ENCODE measurements at regions not wholly inside any gene's neighbourhood (a gene's known extent, or its start where the extent isn't known, plus 50 kb on each side); places are given as distances from the start of the nearest gene placed in this dataset.
A peak's percentile ranks its signal among the peaks of the same experiment; 100 is the strongest.

DNA sequence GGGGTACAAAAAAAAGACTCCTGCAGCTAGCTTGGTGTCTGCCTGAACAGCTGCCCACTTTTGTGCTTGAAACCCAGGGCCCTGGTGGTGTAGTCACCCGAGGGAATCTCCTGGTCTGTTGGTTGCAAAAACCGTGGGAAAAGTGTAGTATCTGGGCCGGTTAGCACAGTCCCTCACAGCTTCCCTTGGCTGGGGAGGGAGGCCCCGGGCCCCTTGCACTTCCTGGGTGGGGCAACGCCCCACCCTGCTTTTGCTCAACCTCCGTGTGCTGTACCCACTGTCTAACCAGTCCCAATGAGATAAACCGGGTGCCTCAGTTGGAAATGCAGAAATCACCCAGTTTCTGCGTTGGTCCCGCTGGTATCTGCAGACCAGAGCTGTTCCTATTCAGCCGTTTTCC is 211.7 kb upstream of the ZPLD1 start:
- Histone ChIP-seq H3K27ac (peak overlapping the region in 5 of 11 experiments; percentile 1 to 61 (median 48); a peak in 8 of 22 replicates), H3K9me3 (replicated peaks in 1 of 11) (peaks cover 0 to 8% (median 0%) of the 10 kb centered on the region in 11 experiments; a peak in 1 of 22 replicates), H3K4me2 (peak overlapping the region in 10 of 11 experiments; percentile 9 to 85 (median 58); a peak in 16 of 22 replicates), H4K20me1 (no peaks in the 10 kb centered on the region), H3K27me3 (no peaks in the 10 kb centered on the region), H3K9ac (peak overlapping the region in 3 of 11 experiments; percentile 22 to 36 (median 30); a peak in 3 of 22 replicates), H3K4me3 (0 out of 20 replicates have a peak overlapping the region, but pooled peaks of 1 of the 10 experiments have one; percentile 19), H3K4me1 (peaks cover 0 to 36% (median 19%) of the 10 kb centered on the region in 10 experiments; a peak in 15 of 20 replicates), H3K36me3 (no peaks in the 10 kb centered on the region)
- TF ChIP-seq Cebpa-rat (IDR thresholded peaks at IDR 0.05) = no peak

DNA sequence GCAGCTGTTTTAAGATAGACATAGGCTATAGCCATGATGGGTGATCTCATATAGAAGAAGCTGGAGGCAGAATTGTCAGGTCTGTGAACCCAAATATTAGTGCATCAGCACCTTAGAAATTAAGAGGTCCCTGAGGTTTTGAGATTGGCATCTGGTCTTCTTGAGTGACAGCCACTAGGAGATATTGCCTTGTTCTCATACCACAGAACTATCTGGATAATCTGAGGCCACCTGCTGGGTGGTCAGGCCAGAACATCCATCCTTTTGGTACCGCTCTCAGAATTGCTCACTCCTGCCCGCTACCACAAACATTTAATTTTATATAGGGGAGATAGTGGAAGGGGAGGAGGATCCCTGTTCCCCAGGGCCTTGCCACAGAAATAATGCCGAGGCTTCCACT is 210.6 kb upstream of the ZPLD1 start:
- Histone ChIP-seq H3K9ac (peak overlapping the region in 2 of 11 experiments; percentile 4 to 7; a peak in 2 of 22 replicates), H3K4me2 (peak overlapping the region in 5 of 11 experiments; percentile 69 to 85 (median 77); a peak in 8 of 22 replicates)
- no peak for TF ChIP-seq Cebpa-rat (IDR thresholded peaks at IDR 0.05)

DNA sequence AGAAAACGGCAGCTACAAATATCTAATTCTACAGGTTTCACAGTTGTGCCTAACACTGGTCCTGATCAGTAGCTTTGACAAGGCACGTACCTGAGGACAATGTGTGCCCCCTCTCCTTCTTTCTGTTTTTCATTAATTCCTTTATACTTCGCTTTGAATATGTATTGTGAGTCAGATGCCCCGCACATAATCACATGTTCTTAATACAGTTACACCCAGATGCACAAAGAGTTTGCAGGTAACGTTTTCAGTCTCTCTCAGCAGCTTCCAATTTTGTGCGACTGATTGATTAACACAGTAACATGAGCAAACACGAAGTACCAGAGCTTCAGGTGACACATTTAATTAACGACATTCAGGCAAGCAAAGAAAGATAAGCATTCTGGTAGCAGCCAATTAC is 209.8 kb upstream of the ZPLD1 start:
- TF ChIP-seq Cebpa-rat (IDR thresholded peaks at IDR 0.05) = no peak
- no peaks in the 10 kb centered on the region for H4K20me1 ChIP-seq
- peak overlapping the region in 1 of 11 experiments; percentile 7; a peak in 1 of 22 replicates for H3K9ac ChIP-seq
- no peak overlapping the region for H3K4me3 ChIP-seq
- peak overlapping the region in 3 of 11 experiments; percentile 3 to 61 (median 13); a peak in 2 of 22 replicates for H3K27ac ChIP-seq
- no peaks in the 10 kb centered on the region for H3K27me3 ChIP-seq
- no peaks in the 10 kb centered on the region for H3K36me3 ChIP-seq
- peak overlapping the region in 3 of 11 experiments; percentile 75 to 85 (median 84); a peak in 6 of 22 replicates for H3K4me2 ChIP-seq
- H3K4me1 ChIP-seq = peaks cover 8 to 46% (median 28%) of the 10 kb centered on the region in 10 experiments
- peaks cover 0 to 8% (median 0%) of the 10 kb centered on the region in 11 experiments; a peak in 1 of 22 replicates for H3K9me3 ChIP-seq (replicated peaks in 1 of 11)

More for the DNA sequence above, 210.6 kb upstream of the ZPLD1 start:
- Histone ChIP-seq H3K9me3 (replicated peaks in 1 of 11) (peaks cover 0 to 8% (median 0%) of the 10 kb centered on the region in 11 experiments; a peak in 1 of 22 replicates), H3K4me3 (no peak overlapping the region), H3K27me3 (no peaks in the 10 kb centered on the region), H3K36me3 (no peaks in the 10 kb centered on the region), H3K27ac (peak overlapping the region in 5 of 11 experiments; percentile 1 to 61 (median 3); a peak in 3 of 22 replicates), H4K20me1 (no peaks in the 10 kb centered on the region), H3K4me1 (peaks cover 0 to 38% (median 20%) of the 10 kb centered on the region in 10 experiments; a peak in 17 of 20 replicates)

DNA sequence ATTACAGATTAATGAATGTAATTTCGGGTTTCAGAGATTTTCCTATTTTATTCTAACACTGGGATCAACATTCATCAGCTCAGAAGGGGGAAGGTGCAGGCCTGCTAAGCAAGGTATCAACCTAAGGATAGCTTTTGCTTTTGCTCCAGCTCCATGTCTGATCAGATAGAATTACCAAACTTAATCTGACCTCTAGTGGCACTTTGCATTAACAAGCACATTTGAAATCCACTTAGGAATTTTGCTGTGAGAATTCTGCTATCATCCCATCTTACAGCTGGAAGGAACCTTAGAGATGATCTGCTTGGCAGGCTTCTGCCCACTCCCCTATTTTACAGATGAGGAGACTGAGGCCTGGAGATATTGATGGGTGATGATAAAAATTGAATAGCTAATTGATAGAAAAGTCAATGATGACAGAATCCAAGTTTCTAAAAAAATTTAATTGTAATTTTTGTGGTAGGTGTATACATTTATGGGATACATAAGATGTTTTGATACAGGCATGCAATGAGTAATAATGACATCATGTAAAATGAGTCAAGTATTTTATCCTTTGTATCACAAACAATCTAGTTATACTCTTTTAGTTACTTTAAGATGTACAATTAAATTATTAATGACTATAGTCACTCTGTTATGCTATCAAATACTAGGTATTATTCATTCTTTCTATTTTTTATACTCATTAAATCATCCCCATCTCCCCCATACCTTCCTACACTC is 209.2 kb upstream of the ZPLD1 start:
- H4K20me1 ChIP-seq = no peaks in the 10 kb centered on the region
- no peaks in the 10 kb centered on the region for H3K27me3 ChIP-seq
- H3K9ac ChIP-seq = 0 out of 22 replicates have a peak overlapping the region, but pooled peaks of 1 of the 11 experiments have one; percentile 7
- H3K4me1 ChIP-seq = peaks cover 14 to 52% (median 34%) of the 10 kb centered on the region in 10 experiments
- peak overlapping the region in 3 of 11 experiments; percentile 75 to 85 (median 84); a peak in 4 of 22 replicates for H3K4me2 ChIP-seq
- no peaks in the 10 kb centered on the region for H3K36me3 ChIP-seq
- peaks cover 0 to 7% (median 0%) of the 10 kb centered on the region in 11 experiments; a peak in 1 of 22 replicates for H3K9me3 ChIP-seq (replicated peaks in 1 of 11)
- TF ChIP-seq Cebpa-rat (IDR thresholded peaks at IDR 0.05) = no peak
- no peak overlapping the region for H3K27ac ChIP-seq
- no peak overlapping the region for H3K4me3 ChIP-seq

DNA sequence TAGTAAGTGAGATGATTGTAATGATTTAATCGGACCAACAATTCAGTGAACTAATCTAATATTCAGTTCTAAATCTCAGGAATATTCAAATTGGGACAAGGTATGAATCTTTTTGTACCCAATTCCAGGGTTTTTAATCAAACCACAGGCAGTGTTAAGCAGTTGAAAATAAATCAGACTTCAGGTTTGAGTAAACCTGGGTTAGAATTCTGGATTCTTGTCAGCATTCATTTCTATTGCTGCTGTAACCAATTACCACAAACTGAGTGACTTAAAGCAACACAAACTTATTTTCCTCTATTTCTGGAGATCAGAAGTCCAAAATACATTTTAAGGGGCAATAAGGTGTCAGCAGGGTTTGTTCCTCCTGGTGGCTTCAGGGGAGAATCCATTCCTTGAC is 208.4 kb upstream of the ZPLD1 start:
- H3K36me3 ChIP-seq = no peaks in the 10 kb centered on the region
- no peak for TF ChIP-seq Cebpa-rat (IDR thresholded peaks at IDR 0.05)
- H3K27ac ChIP-seq = no peak overlapping the region
- no peak overlapping the region for H3K4me2 ChIP-seq
- H3K4me1 ChIP-seq = peaks cover 18 to 54% (median 36%) of the 10 kb centered on the region in 10 experiments
- no peak overlapping the region for H3K4me3 ChIP-seq
- H4K20me1 ChIP-seq = no peaks in the 10 kb centered on the region
- H3K27me3 ChIP-seq = no peaks in the 10 kb centered on the region
- H3K9ac ChIP-seq = no peak overlapping the region
- H3K9me3 ChIP-seq (replicated peaks in 1 of 11) = 0 out of 22 replicates have a peak, but pooled peaks cover 0 to 6% (median 0%) of the 10 kb centered on the region in 11 experiments

DNA sequence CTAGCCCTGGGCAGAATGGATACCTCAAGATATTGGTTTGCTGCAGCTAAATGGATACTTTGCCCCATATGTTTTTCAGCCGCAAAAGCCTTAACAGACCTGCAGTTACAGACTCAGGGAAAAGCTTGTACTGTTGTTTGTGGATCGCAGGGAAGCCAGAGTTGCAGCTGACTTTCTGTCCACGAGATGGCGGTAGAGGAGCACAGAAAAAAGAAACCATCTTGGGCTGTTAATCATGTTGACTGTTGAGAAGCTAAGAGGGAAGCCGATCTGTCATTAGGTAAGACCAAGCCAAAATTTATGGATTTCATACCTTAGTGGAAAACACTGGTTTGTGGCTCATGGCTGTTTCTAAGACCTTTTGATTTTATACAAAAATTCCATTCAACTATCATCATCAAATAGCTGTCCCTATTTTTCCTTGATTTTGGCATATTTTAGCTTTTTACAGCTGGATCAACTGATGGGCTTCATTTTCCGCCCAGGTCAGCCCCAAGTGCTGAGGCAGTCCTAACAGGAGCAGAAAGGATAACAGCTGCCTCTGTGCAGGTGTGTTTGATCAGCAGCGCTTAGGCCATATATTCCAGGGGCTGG is 205.7 kb upstream of the ZPLD1 start:
- H3K27me3 ChIP-seq = no peaks in the 10 kb centered on the region
- H3K27ac ChIP-seq = peak overlapping the region in 5 of 11 experiments; percentile 12 to 54 (median 26); a peak in 5 of 22 replicates
- peak overlapping the region; percentile 12 to 65 (median 45); a peak in 19 of 22 replicates for H3K4me2 ChIP-seq
- H3K9ac ChIP-seq = no peak overlapping the region
- no peak for TF ChIP-seq Cebpa-rat (IDR thresholded peaks at IDR 0.05)
- no peaks in the 10 kb centered on the region for H3K9me3 ChIP-seq (replicated peaks in 1 of 11)
- peaks cover 29 to 44% (median 38%) of the 10 kb centered on the region in 10 experiments for H3K4me1 ChIP-seq
- H3K4me3 ChIP-seq = no peak overlapping the region
- H3K36me3 ChIP-seq = no peaks in the 10 kb centered on the region
- no peaks in the 10 kb centered on the region for H4K20me1 ChIP-seq

DNA sequence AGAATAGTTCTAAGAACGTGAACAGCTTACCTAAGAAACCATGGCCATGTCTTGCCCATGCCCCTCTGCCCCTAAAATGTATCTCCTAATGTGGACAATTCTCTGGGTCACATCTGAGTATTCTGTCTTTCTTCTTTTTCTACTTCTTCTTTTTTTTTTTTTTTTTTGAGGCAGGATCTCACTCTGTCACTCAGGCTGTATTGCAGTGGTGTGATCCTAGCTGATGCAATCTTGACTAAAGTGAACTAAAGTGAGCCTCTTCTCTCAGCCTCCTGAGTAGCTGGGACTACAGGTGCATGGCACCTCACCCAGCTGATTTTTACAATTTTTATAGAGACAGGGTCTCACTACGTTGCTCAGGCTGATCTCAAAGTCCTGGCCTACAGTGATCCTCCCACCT is 204.8 kb upstream of the ZPLD1 start:
- Histone ChIP-seq H3K27me3 (no peaks in the 10 kb centered on the region), H3K9me3 (replicated peaks in 1 of 11) (no peaks in the 10 kb centered on the region), H3K9ac (peak overlapping the region in 4 of 11 experiments; percentile 4 to 43 (median 18); a peak in 2 of 22 replicates), H3K4me1 (peaks cover 35 to 48% (median 41%) of the 10 kb centered on the region in 10 experiments), H4K20me1 (no peaks in the 10 kb centered on the region), H3K4me2 (peak overlapping the region; percentile 12 to 65 (median 45)), H3K27ac (peak overlapping the region in 7 of 11 experiments; percentile 26 to 60 (median 54); a peak in 12 of 22 replicates), H3K4me3 (no peak overlapping the region), H3K36me3 (no peaks in the 10 kb centered on the region)
- TF ChIP-seq Cebpa-rat (IDR thresholded peaks at IDR 0.05) = peak in 2 of 11 experiments; percentile 19 to 29; a peak in 1 of 22 replicates

DNA sequence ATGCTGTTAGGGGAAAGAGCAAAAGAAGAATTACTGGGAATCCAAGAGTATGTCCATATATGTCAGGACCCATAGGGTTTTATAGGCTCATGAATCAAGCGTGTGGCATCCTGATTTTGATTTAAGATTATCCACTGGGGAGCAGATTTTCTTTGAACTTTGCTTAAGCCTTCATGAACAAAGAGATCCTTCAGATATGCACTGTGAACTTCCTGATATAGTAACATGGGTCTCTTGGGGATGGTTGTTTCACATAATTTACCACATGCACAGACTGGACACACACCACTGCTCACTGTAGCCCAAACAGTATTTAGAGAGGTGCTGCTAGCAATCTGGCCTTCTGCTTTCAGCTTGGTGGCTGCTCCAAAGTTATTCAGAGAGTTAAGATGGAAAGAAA is 200.9 kb upstream of the ZPLD1 start:
- Histone ChIP-seq H3K9me3 (replicated peaks in 1 of 11) (no peaks in the 10 kb centered on the region), H3K36me3 (no peaks in the 10 kb centered on the region), H3K4me1 (peaks cover 33 to 70% (median 57%) of the 10 kb centered on the region in 10 experiments), H3K4me3 (no peak overlapping the region; a peak in 2 of 20 replicates), H4K20me1 (no peaks in the 10 kb centered on the region), H3K4me2 (peak overlapping the region in 10 of 11 experiments; percentile 20 to 83 (median 70); a peak in 19 of 22 replicates), H3K27me3 (no peaks in the 10 kb centered on the region), H3K27ac (peak overlapping the region in 8 of 11 experiments; percentile 41 to 82 (median 72); a peak in 16 of 22 replicates), H3K9ac (peak overlapping the region in 7 of 11 experiments; percentile 29 to 64 (median 46); a peak in 13 of 22 replicates)
- TF ChIP-seq Cebpa-rat (IDR thresholded peaks at IDR 0.05) = peak in 7 of 11 experiments; percentile 9 to 63 (median 56); a peak in 8 of 22 replicates

Measured in BLaER1 treated with 17β-estradiol and CSF1 and Interleukin-3, amounts not matched to agents 10 nM and 100 nM (cell line).